ENCODE measurements at regions not wholly inside any gene's neighbourhood (a gene's known extent, or its start where the extent isn't known, plus 50 kb on each side); places are given as distances from the start of the nearest gene placed in this dataset.

GRCh38 chr5:12385095-12385494 is 480.8 kb upstream of the CTNND2 start:
- Mint-ChIP-seq H3K9me3 (ENCODE audit: unreplicated experiment) (peaks cover 2% of the 10 kb centered on the region), H3K4me1 (ENCODE audit: low read depth, unreplicated experiment) (no peaks in the 10 kb centered on the region), H3K4me3 (ENCODE audit: unreplicated experiment) (no peak overlapping the region), H3K27me3 (ENCODE audit: unreplicated experiment) (no peaks in the 10 kb centered on the region), H3K27ac (ENCODE audit: unreplicated experiment) (no peak overlapping the region), H3K36me3 (ENCODE audit: unreplicated experiment) (peaks cover 12% of the 10 kb centered on the region)
- DNase-seq = no peak
- no peak for TF ChIP-seq CTCF (IDR thresholded peaks at IDR 0.05; ENCODE audit: partially characterized antibody, unreplicated experiment)

GRCh38 chr5:12384005-12384404 is 479.8 kb upstream of the CTNND2 start:
- Mint-ChIP-seq H3K36me3 (ENCODE audit: unreplicated experiment) (peaks cover 12% of the 10 kb centered on the region), H3K27ac (ENCODE audit: unreplicated experiment) (no peak overlapping the region), H3K4me3 (ENCODE audit: unreplicated experiment) (no peak overlapping the region), H3K27me3 (ENCODE audit: unreplicated experiment) (no peaks in the 10 kb centered on the region), H3K4me1 (ENCODE audit: low read depth, unreplicated experiment) (no peaks in the 10 kb centered on the region), H3K9me3 (ENCODE audit: unreplicated experiment) (peaks cover 2% of the 10 kb centered on the region)
- no peak for TF ChIP-seq CTCF (IDR thresholded peaks at IDR 0.05; ENCODE audit: partially characterized antibody, unreplicated experiment)
- no peak for DNase-seq

- Mint-ChIP-seq H3K4me1 (ENCODE audit: low read depth, unreplicated experiment) (no peaks in the 10 kb centered on the region), H3K36me3 (ENCODE audit: unreplicated experiment) (no peaks in the 10 kb centered on the region), H3K9me3 (ENCODE audit: unreplicated experiment) (no peaks in the 10 kb centered on the region), H3K27me3 (ENCODE audit: unreplicated experiment) (no peaks in the 10 kb centered on the region), H3K4me3 (ENCODE audit: unreplicated experiment) (no peak overlapping the region), H3K27ac (ENCODE audit: unreplicated experiment) (no peak overlapping the region)
- TF ChIP-seq CTCF (IDR thresholded peaks at IDR 0.05; ENCODE audit: partially characterized antibody, unreplicated experiment) = no peak
- no peak for DNase-seq
Observed at GRCh38 chr5:12367973-12368372, 463.7 kb upstream of the CTNND2 start.

GRCh38 chr5:12360218-12360617 is 456.0 kb upstream of the CTNND2 start:
- Mint-ChIP-seq H3K4me3 (ENCODE audit: unreplicated experiment) (no peak overlapping the region), H3K4me1 (ENCODE audit: low read depth, unreplicated experiment) (no peaks in the 10 kb centered on the region), H3K27me3 (ENCODE audit: unreplicated experiment) (no peaks in the 10 kb centered on the region), H3K27ac (ENCODE audit: unreplicated experiment) (no peak overlapping the region), H3K9me3 (ENCODE audit: unreplicated experiment) (no peaks in the 10 kb centered on the region), H3K36me3 (ENCODE audit: unreplicated experiment) (no peaks in the 10 kb centered on the region)
- no peak for DNase-seq
- TF ChIP-seq CTCF (IDR thresholded peaks at IDR 0.05; ENCODE audit: partially characterized antibody, unreplicated experiment) = no peak

GRCh38 chr5:12358371-12359090 is 454.3 kb upstream of the CTNND2 start:
- Mint-ChIP-seq H3K27me3 (ENCODE audit: unreplicated experiment) (no peaks in the 10 kb centered on the region), H3K36me3 (ENCODE audit: unreplicated experiment) (no peaks in the 10 kb centered on the region), H3K27ac (ENCODE audit: unreplicated experiment) (no peak overlapping the region), H3K4me3 (ENCODE audit: unreplicated experiment) (no peak overlapping the region), H3K4me1 (ENCODE audit: low read depth, unreplicated experiment) (peaks cover 5% of the 10 kb centered on the region), H3K9me3 (ENCODE audit: unreplicated experiment) (no peaks in the 10 kb centered on the region)
- no peak for TF ChIP-seq CTCF (IDR thresholded peaks at IDR 0.05; ENCODE audit: partially characterized antibody, unreplicated experiment)
- DNase-seq = no peak
